CD1c-positive myeloid dendritic cell (primary cell): ENCODE measurements at regions not wholly inside any gene's neighbourhood (a gene's known extent, or its start where the extent isn't known, plus 50 kb on each side); places are given as distances from the start of the nearest gene placed in this dataset.
"Not testable (repeated sequence)": the region's sequence is repeated elsewhere in the genome, so short reads cannot be mapped to it uniquely, and the experiment has no call there.

Source experiments
- DNase-seq: peaks from one replicate; pipeline ENCODE4 v3.0.0-alpha.2; 2016; ENCODE audit errors: extremely low spot score

- DNase-seq, result no peak
These were observed 158.1 kb upstream of the ANXA10 start for GRCh38 chr4:167934216-167934615.

- DNase-seq, result no peak
These were observed 152.3 kb upstream of the ANXA10 start for GRCh38 chr4:167939863-167940616.

- DNase-seq, result no peak
These were observed 148.3 kb upstream of the ANXA10 start for GRCh38 chr4:167943872-167944505.

- DNase-seq, result no peak
These were observed 147.6 kb upstream of the ANXA10 start for GRCh38 chr4:167944721-167945120.

- no peak for DNase-seq
These were observed 137.3 kb upstream of the ANXA10 start for GRCh38 chr4:167955006-167955405.

- DNase-seq, result no peak
These were observed 135.7 kb upstream of the ANXA10 start for GRCh38 chr4:167956676-167957075.

GRCh38 chr4:167964766-167965373 is 127.5 kb upstream of the ANXA10 start:
- no peak for DNase-seq

- DNase-seq, result no peak
These were observed 126.2 kb upstream of the ANXA10 start for GRCh38 chr4:167966143-167966542.

- DNase-seq, result no peak
These were observed 118.8 kb upstream of the ANXA10 start for GRCh38 chr4:167973513-167973912.

GRCh38 chr4:167985565-167985964 is 106.8 kb upstream of the ANXA10 start:
- no peak for DNase-seq

GRCh38 chr4:167986044-167986443 is 106.3 kb upstream of the ANXA10 start:
- DNase-seq, result no peak

GRCh38 chr4:167987285-167987684 is 105.1 kb upstream of the ANXA10 start:
- no peak for DNase-seq

GRCh38 chr4:167989815-167990214 is 102.5 kb upstream of the ANXA10 start:
- DNase-seq, result no peak

GRCh38 chr4:168008112-168008511 is 84.2 kb upstream of the ANXA10 start:
- not testable (repeated sequence) for DNase-seq

GRCh38 chr4:168019019-168019651 is 73.2 kb upstream of the ANXA10 start:
- no peak for DNase-seq

GRCh38 chr4:168019921-168020320 is 72.4 kb upstream of the ANXA10 start:
- no peak for DNase-seq

GRCh38 chr4:168021666-168022065 is 70.7 kb upstream of the ANXA10 start:
- DNase-seq, result no peak

GRCh38 chr4:168028568-168028967 is 63.8 kb upstream of the ANXA10 start:
- no peak for DNase-seq

- DNase-seq, result no peak
These were observed 63.3 kb upstream of the ANXA10 start for GRCh38 chr4:168028970-168029597.

- no peak for DNase-seq
These were observed 54.7 kb upstream of the ANXA10 start for GRCh38 chr4:168037676-168038075.

- no peak for DNase-seq
These were observed 52.7 kb upstream of the ANXA10 start for GRCh38 chr4:168039593-168039992.
